OCI-LY3 (cell line): ENCODE measurements at regions not wholly inside any gene's neighbourhood (a gene's known extent, or its start where the extent isn't known, plus 50 kb on each side); places are given as distances from the start of the nearest gene placed in this dataset.

Source experiments
- H2AFZ ChIP-seq: fragments of 200-600, 300-600 bp; shearing (Covaris generic); 2 replicates; pipeline ENCODE4 v1.6.0; 2014; ENCODE audit warnings: antibody characterized with exemption, low read depth, low read length
- H3K27ac ChIP-seq: fragments of 200-600, 300-600 bp; sonication (generic); 2 replicates; pipeline ENCODE4 v1.5.1; 2014; ENCODE audit warnings: mild to moderate bottlenecking, low read length, moderate library complexity, mixed read lengths
- H3K27me3 ChIP-seq: fragments of 200-600, 300-600 bp; sonication (generic); 2 replicates; pipeline ENCODE4 v1.6.1; 2014; ENCODE audit warnings: low read depth, low read length, mixed read lengths
- H3K36me3 ChIP-seq: fragments of 200-600, 300-600 bp; sonication (generic); replicated peaks from 2 replicates; pipeline ENCODE3; 2014; ENCODE audit warnings: low read depth, low read length, mixed read lengths
- H3K4me1 ChIP-seq: fragments of 300-600, 200-600 bp; sonication (generic); 2 replicates; pipeline ENCODE4 v1.6.1; 2014; ENCODE audit warnings: low read length, mixed read lengths
- H3K4me2 ChIP-seq: fragments of 200-600, 300-600 bp; sonication (generic); 2 replicates; pipeline ENCODE4 v1.6.1; 2014; ENCODE audit warnings: low read length, mixed read lengths
- H3K4me3 ChIP-seq: fragments of 300-600, 200-600 bp; sonication (generic); 2 replicates; pipeline ENCODE4 v1.5.1; 2014; ENCODE audit warnings: antibody characterized with exemption, mild to moderate bottlenecking, low read length, moderate library complexity
- H3K79me2 ChIP-seq: fragments of 300-600, 200-600 bp; shearing (Covaris generic); 2 replicates; pipeline ENCODE4 v1.6.1; 2014; ENCODE audit warnings: mild to moderate bottlenecking, low read length, mixed read lengths
- H3K9ac ChIP-seq: fragments of 300-600, 200-600 bp; shearing (Covaris generic); 2 replicates; pipeline ENCODE4 v1.6.0; 2014; ENCODE audit warnings: mild to moderate bottlenecking, low read length, moderate library complexity
- H3K9me3 ChIP-seq: fragments of 200-600, 300-600 bp; shearing (Covaris generic); 2 replicates; pipeline ENCODE4 v1.6.1; 2014; ENCODE audit warnings: low read length, mixed read lengths; ENCODE audit not compliant: insufficient read depth
- H4K20me1 ChIP-seq: fragments of 200-600, 300-600 bp; sonication (generic); 2 replicates; pipeline ENCODE4 v1.6.1; 2016; ENCODE audit warnings: low read length, mixed read lengths; ENCODE audit not compliant: insufficient read depth
- CTCF ChIP-seq: fragments of 200-600, 300-600 bp; sonication (generic); IDR thresholded peaks from 2 replicates; pipeline ENCODE4 v1.5.1; 2014; ENCODE audit warnings: antibody characterized with exemption, low read length, low read depth
- EZH2phosphoT487 ChIP-seq: fragments of 200-600 bp; shearing (Covaris generic); IDR thresholded peaks from 2 replicates; pipeline ENCODE4 v1.6.1; 2018; ENCODE audit warnings: antibody characterized with exemption, mixed run types, low read depth

GRCh38 chr14:39868251-39868650 lies 436.0 kb upstream of the FBXO33 start:
- no peaks in the 10 kb centered on the region; the same call in 1 of the 2 replicates for H3K9me3 ChIP-seq
- no peaks in the 10 kb centered on the region for H3K79me2 ChIP-seq
- H2AFZ ChIP-seq, result no peak overlapping the region

DNA sequence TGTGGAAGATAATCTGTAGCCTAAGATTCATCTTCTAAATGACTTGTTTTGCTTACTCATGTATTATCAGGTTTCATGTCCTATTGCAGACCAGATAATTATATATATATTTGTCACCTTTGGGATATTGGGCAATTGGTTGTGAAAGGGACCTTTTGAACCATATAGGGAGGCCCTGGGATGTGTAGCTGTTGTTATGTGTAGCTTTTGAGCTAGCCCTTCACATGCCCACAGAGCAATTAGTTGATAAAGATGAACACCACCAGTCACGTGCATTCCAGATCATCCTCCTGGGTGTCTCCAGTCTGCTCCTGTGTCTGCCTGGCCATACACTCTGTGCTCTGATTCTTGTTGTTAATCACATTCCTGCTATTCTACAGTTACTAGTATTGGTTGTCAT lies 431.2 kb upstream of the FBXO33 start:
- Histone ChIP-seq H3K9me3 (no peaks in the 10 kb centered on the region), H3K4me1 (no peaks in the 10 kb centered on the region)

More at GRCh38 chr14:39868251-39868650, 436.0 kb upstream of the FBXO33 start:
- Histone ChIP-seq H3K27me3 (no peaks in the 10 kb centered on the region), H3K27ac (no peak overlapping the region), H3K4me1 (peaks cover 6% of the 10 kb centered on the region), H3K9ac (no peak overlapping the region), H3K4me2 (no peak overlapping the region), H4K20me1 (no peaks in the 10 kb centered on the region), H3K36me3 (no peaks in the 10 kb centered on the region), H3K4me3 (no peak overlapping the region)
- TF ChIP-seq CTCF (no peak), EZH2phosphoT487 (no peak)

DNA sequence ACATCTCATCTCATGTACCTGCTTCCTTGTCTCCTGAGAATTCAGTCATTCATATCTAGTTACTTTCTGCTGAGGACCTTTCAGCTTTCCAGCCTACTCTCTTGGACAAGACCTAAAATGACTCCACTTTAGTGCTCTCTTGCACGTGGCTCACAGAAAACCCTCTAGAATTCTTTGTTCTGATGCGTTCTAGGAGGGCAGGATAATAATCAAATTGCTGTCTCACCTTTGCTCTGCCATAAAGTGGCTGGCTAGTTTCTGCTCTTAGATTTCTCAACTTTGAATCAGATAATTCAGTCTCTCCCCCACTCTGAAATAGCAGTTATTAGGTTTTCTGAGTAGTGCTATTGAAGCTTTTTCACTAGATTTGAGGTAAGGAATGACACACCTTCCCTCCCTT lies 429.5 kb upstream of the FBXO33 start:
- no peak overlapping the region for H3K27ac ChIP-seq
- no peaks in the 10 kb centered on the region for H3K79me2 ChIP-seq
- H3K9ac ChIP-seq, result no peak overlapping the region

More for the DNA sequence above, 431.2 kb upstream of the FBXO33 start:
- no peak overlapping the region for H3K4me3 ChIP-seq
- H3K4me2 ChIP-seq, result no peak overlapping the region
- no peaks in the 10 kb centered on the region for H4K20me1 ChIP-seq
- H3K27me3 ChIP-seq, result no peaks in the 10 kb centered on the region
- H2AFZ ChIP-seq, result no peak overlapping the region
- no peaks in the 10 kb centered on the region for H3K79me2 ChIP-seq
- TF ChIP-seq CTCF, result no peak
- no peak for TF ChIP-seq EZH2phosphoT487
- H3K9ac ChIP-seq, result no peak overlapping the region
- no peak overlapping the region for H3K27ac ChIP-seq
- H3K36me3 ChIP-seq, result no peaks in the 10 kb centered on the region

DNA sequence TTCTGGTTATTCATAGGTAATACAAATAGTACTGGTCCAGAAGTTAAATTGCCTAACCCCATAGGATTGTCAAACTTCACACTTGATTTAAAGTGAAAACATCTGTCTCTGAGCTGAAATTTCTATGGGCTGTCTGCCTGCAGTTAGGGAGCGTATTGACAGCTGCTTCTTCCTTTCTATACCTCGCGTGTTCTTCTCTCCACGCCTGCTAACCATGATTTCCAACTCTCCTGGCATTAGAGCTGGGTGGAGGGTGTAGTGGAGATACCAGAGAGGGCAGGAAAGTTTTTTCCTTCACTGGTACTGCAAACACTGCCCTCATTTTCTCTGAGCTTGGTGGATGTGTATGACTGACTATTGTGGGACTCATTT lies 429.0 kb upstream of the FBXO33 start:
- H3K4me1 ChIP-seq, result no peaks in the 10 kb centered on the region
- H3K9me3 ChIP-seq, result no peaks in the 10 kb centered on the region
- H3K36me3 ChIP-seq, result no peaks in the 10 kb centered on the region
- H2AFZ ChIP-seq, result no peak overlapping the region
- H3K27ac ChIP-seq, result no peak overlapping the region
- H3K9ac ChIP-seq, result no peak overlapping the region
- H3K27me3 ChIP-seq, result no peaks in the 10 kb centered on the region
- no peaks in the 10 kb centered on the region for H3K79me2 ChIP-seq
- H3K4me2 ChIP-seq, result no peak overlapping the region
- no peak for TF ChIP-seq EZH2phosphoT487
- no peak for TF ChIP-seq CTCF
- no peaks in the 10 kb centered on the region for H4K20me1 ChIP-seq
- H3K4me3 ChIP-seq, result no peak overlapping the region

More for the DNA sequence above, 429.5 kb upstream of the FBXO33 start:
- H4K20me1 ChIP-seq, result no peaks in the 10 kb centered on the region
- 0 out of 2 replicates have a peak overlapping the region, but pooled peaks have one; percentile 13 for H2AFZ ChIP-seq
- no peaks in the 10 kb centered on the region for H3K27me3 ChIP-seq
- no peaks in the 10 kb centered on the region for H3K9me3 ChIP-seq
- H3K36me3 ChIP-seq, result no peaks in the 10 kb centered on the region
- H3K4me1 ChIP-seq, result no peaks in the 10 kb centered on the region
- no peak for TF ChIP-seq CTCF
- no peak overlapping the region for H3K4me2 ChIP-seq
- H3K4me3 ChIP-seq, result no peak overlapping the region
